ENCODE measurements at regions not wholly inside any gene's neighbourhood (a gene's known extent, or its start where the extent isn't known, plus 50 kb on each side); places are given as distances from the start of the nearest gene placed in this dataset.

DNA sequence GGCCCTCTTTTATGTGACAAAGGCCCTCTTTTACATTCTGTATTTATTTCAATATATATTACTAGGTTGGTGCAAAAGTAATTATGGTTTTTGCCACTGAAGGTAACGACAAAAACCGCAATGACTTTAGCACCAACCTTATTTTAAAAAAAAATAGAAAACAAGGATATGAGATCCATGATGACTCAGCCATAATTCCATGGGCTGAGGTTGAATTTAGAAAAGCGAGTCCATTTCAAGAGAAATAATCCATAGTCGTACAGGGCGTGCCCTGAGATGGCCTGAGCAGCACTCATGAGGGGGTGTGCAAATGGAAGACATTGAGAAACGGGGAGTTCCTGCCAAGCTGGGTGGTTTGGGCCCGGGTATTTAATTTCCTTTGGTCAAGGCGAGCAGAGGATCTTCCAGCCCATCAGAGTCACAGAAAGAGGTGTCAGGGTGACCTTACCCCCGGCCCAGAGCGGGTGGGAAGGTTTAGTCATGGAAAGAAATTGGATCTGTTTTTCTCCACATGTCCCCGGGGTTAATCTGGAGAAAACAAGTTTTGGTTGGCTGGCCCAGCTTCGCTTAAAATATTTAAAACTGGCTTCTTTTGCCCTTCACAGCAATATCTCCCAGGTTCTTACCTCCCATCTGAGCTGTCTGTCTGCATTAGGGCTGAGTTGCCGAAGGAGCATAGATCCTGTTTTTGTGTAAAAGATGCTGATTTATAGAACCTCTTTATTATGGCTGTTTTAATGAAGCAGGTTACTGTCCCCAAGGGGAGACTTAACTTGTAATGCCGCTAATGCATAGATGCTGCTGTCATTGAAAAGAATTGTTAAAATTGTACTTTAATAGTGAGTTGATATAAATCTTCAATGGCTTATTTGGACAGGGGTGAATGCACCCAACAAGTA, 255.6 kb downstream of the PREX1 start:
- Histone ChIP-seq H3K9me3 (ENCODE audit: insufficient read depth, low read length) (no peaks in the 10 kb centered on the region), H3K36me3 (ENCODE audit: insufficient read depth, insufficient read length, low read length) (no peaks in the 10 kb centered on the region), H3K4me3 (ENCODE audit: insufficient read length, low read depth) (no peak overlapping the region), H3K9ac (ENCODE audit: insufficient read length, low read depth) (no peak overlapping the region), H3K4me1 (ENCODE audit: insufficient read depth, insufficient read length) (no peaks in the 10 kb centered on the region), H3K27me3 (ENCODE audit: insufficient read depth, insufficient read length) (peaks cover 2% of the 10 kb centered on the region)
- DNase-seq (ENCODE audit: low read depth, low spot score): no peak
- no peak for TF ChIP-seq ZNF274 (IDR thresholded peaks at IDR 0.05; ENCODE audit: low read depth, low read length)
- TF ChIP-seq YY1 (IDR thresholded peaks at IDR 0.05; ENCODE audit: insufficient read depth, insufficient read length): no peak
- TF ChIP-seq SUZ12 (IDR thresholded peaks at IDR 0.05; ENCODE audit: extremely low read depth, insufficient read depth, insufficient read length): no peak

DNA sequence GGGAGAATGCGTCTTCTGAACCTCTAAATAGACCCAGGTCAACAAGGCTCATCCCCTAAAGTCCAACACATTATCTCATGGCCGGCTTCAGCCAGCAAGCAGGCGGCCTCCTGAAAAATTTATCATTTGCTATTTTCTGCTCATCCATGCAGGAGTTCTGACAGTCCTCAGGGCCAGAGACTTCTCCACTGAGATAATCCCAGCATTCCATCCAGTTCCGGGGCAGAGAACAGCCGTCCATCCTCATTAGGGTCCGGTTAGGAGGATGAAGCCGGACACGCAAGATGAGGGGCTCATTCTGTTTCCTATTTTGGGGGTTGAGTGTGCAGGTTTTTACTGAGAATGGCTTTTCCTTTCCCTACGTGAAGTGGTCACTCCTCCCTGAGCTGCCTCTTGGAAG, 258.1 kb downstream of the PREX1 start:
- peaks cover 2% of the 10 kb centered on the region for H3K27me3 ChIP-seq (ENCODE audit: insufficient read depth, insufficient read length)
- H3K9me3 ChIP-seq (ENCODE audit: insufficient read depth, low read length): peaks cover under 1% of the 10 kb centered on the region; the same call in 1 of the 2 replicates
- no peak for TF ChIP-seq ZNF274 (IDR thresholded peaks at IDR 0.05; ENCODE audit: low read depth, low read length)
- TF ChIP-seq SUZ12 (IDR thresholded peaks at IDR 0.05; ENCODE audit: extremely low read depth, insufficient read depth, insufficient read length): no peak
- no peak for TF ChIP-seq YY1 (IDR thresholded peaks at IDR 0.05; ENCODE audit: insufficient read depth, insufficient read length)
- no peaks in the 10 kb centered on the region for H3K4me1 ChIP-seq (ENCODE audit: insufficient read depth, insufficient read length)
- no peak overlapping the region for H3K4me3 ChIP-seq (ENCODE audit: insufficient read length, low read depth)
- DNase-seq (ENCODE audit: low read depth, low spot score): no peak
- no peaks in the 10 kb centered on the region for H3K36me3 ChIP-seq (ENCODE audit: insufficient read depth, insufficient read length, low read length)
- no peak overlapping the region for H3K9ac ChIP-seq (ENCODE audit: insufficient read length, low read depth)

DNA sequence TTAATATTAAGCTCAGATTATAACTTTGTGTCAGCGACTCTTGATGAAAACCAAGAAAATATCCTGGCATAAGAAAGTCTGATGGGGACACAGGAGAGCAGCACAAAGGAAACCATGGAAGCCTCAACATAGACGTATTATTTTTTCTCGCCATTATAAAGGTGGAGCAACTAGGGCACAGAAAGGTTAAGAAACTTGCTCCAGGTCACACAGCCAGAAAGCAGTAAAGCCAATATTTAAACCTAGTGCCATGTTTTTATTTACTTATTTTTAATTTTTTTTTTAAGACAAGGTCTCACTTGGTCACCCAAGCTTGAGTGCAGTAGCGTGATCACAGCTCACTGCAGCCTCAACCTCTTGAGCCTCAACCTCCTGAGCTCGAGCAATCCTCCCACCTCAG, 259.3 kb downstream of the PREX1 start:
- H3K36me3 ChIP-seq (ENCODE audit: insufficient read depth, insufficient read length, low read length): no peaks in the 10 kb centered on the region
- DNase-seq (ENCODE audit: low read depth, low spot score): no peak
- TF ChIP-seq ZNF274 (IDR thresholded peaks at IDR 0.05; ENCODE audit: low read depth, low read length) (no peak), YY1 (IDR thresholded peaks at IDR 0.05; ENCODE audit: insufficient read depth, insufficient read length) (no peak), SUZ12 (IDR thresholded peaks at IDR 0.05; ENCODE audit: extremely low read depth, insufficient read depth, insufficient read length) (no peak)
- no peak overlapping the region for H3K4me3 ChIP-seq (ENCODE audit: insufficient read length, low read depth)
- peaks cover 2% of the 10 kb centered on the region for H3K27me3 ChIP-seq (ENCODE audit: insufficient read depth, insufficient read length)
- H3K9me3 ChIP-seq (ENCODE audit: insufficient read depth, low read length): peaks cover 12% of the 10 kb centered on the region; the same call in 1 of the 2 replicates
- no peak overlapping the region for H3K9ac ChIP-seq (ENCODE audit: insufficient read length, low read depth)
- no peaks in the 10 kb centered on the region for H3K4me1 ChIP-seq (ENCODE audit: insufficient read depth, insufficient read length)

DNA sequence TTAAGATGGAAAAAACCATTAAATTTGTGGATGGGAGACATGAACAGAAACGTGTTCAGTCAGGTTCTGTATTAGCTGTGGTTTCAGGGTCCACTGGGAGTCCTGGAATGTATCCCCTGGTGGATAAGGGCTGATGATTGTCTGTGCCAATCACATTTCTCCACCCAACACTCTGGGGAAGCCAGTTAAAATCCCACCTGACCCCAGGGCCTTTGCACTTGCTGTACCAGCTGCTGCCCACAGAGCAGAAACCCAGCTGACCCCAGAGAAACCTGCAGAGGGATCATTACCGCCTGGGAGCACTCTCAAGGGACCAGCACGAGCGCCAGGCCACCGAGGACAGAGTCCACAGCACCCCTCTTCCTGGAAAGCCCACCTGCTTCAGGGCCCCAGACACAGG, 260.7 kb downstream of the PREX1 start:
- peaks cover 16% of the 10 kb centered on the region; the same call in 1 of the 2 replicates for H3K9me3 ChIP-seq (ENCODE audit: insufficient read depth, low read length)

DNA sequence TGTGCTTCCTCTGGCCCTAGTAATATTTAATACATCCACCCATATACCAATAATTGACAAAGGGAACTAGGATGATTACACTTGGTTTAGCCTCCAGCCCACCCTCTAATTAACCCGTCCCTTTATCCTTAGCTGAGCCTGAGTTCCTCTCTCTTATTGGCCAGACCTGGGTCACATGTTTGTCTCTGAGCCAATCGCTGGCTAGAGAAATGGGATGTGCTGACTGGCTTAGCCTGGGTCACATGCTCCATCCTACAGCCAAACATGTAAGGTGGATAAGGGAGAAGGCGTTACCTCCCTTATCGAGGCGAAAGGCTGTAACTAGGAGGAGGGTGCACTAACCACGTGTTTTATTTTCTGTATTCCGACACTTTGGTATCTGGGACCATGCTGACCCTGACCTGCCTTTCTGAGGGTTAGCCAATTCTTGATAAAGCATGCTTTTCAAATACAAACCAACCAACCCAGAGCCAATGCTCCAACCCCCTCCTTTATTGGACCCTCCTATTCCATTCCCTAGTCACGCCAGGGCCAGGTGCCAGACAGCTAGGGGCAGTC, 262.7 kb downstream of the PREX1 start:
- Histone ChIP-seq H3K4me1 (ENCODE audit: insufficient read depth, insufficient read length) (no peaks in the 10 kb centered on the region), H3K36me3 (ENCODE audit: insufficient read depth, insufficient read length, low read length) (no peaks in the 10 kb centered on the region), H3K4me3 (ENCODE audit: insufficient read length, low read depth) (no peak overlapping the region), H3K27me3 (ENCODE audit: insufficient read depth, insufficient read length) (no peaks in the 10 kb centered on the region), H3K9me3 (ENCODE audit: insufficient read depth, low read length) (peaks cover 16% of the 10 kb centered on the region; the same call in 1 of the 2 replicates), H3K9ac (ENCODE audit: insufficient read length, low read depth) (no peak overlapping the region)
- DNase-seq (ENCODE audit: low read depth, low spot score): no peak
- TF ChIP-seq YY1 (IDR thresholded peaks at IDR 0.05; ENCODE audit: insufficient read depth, insufficient read length) (no peak), SUZ12 (IDR thresholded peaks at IDR 0.05; ENCODE audit: extremely low read depth, insufficient read depth, insufficient read length) (no peak), ZNF274 (IDR thresholded peaks at IDR 0.05; ENCODE audit: low read depth, low read length) (no peak)

More for the DNA sequence above, 260.7 kb downstream of the PREX1 start:
- DNase-seq (ENCODE audit: low read depth, low spot score): no peak
- Histone ChIP-seq H3K4me3 (ENCODE audit: insufficient read length, low read depth) (no peak overlapping the region), H3K4me1 (ENCODE audit: insufficient read depth, insufficient read length) (no peaks in the 10 kb centered on the region), H3K9ac (ENCODE audit: insufficient read length, low read depth) (no peak overlapping the region), H3K36me3 (ENCODE audit: insufficient read depth, insufficient read length, low read length) (no peaks in the 10 kb centered on the region), H3K27me3 (ENCODE audit: insufficient read depth, insufficient read length) (peaks cover 2% of the 10 kb centered on the region)
- TF ChIP-seq ZNF274 (IDR thresholded peaks at IDR 0.05; ENCODE audit: low read depth, low read length) (no peak), SUZ12 (IDR thresholded peaks at IDR 0.05; ENCODE audit: extremely low read depth, insufficient read depth, insufficient read length) (no peak), YY1 (IDR thresholded peaks at IDR 0.05; ENCODE audit: insufficient read depth, insufficient read length) (no peak)

DNA sequence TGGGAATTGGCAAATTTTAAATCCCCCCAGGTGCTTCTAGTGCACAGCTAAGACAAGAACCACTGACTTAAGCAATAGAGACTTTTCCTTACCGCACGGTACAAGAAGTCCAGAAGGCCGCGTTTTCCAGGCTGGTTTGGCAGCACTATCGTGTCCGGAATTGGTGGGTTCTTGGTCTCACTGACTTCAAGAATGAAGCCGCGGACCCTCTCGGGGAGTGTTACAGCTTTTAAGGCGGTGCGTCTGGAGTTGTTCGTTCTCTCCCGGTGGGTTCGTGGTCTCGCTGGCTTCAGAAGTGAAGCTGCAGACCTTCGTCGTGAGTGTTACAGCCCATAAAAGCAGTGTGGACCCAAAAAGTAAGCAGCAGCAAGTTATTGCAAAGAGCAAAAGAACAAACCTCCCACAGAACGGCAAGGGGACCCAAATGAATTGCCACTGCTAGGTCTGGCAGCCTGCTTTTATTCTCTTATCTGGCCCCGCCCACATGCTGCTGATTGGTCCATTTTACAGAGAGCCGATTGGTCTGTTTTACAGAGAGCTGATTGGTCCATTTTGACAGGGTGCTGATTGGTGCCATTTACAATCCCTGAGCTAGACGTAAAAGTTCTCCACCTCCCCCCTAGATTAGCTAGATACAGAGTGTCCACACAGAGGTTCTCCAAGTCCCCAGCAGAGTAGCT, 264.5 kb downstream of the PREX1 start:
- Histone ChIP-seq H3K27me3 (ENCODE audit: insufficient read depth, insufficient read length) (no peaks in the 10 kb centered on the region), H3K4me1 (ENCODE audit: insufficient read depth, insufficient read length) (peaks cover 10% of the 10 kb centered on the region), H3K9me3 (ENCODE audit: insufficient read depth, low read length) (peaks cover 16% of the 10 kb centered on the region; the same call in 1 of the 2 replicates), H3K36me3 (ENCODE audit: insufficient read depth, insufficient read length, low read length) (no peaks in the 10 kb centered on the region), H3K9ac (ENCODE audit: insufficient read length, low read depth) (no peak overlapping the region), H3K4me3 (ENCODE audit: insufficient read length, low read depth) (no peak overlapping the region)
- TF ChIP-seq YY1 (IDR thresholded peaks at IDR 0.05; ENCODE audit: insufficient read depth, insufficient read length): no peak
- no peak for TF ChIP-seq SUZ12 (IDR thresholded peaks at IDR 0.05; ENCODE audit: extremely low read depth, insufficient read depth, insufficient read length)
- TF ChIP-seq ZNF274 (IDR thresholded peaks at IDR 0.05; ENCODE audit: low read depth, low read length): no peak
- no peak for DNase-seq (ENCODE audit: low read depth, low spot score)
